ENCODE measurements at regions not wholly inside any gene's neighbourhood (a gene's known extent, or its start where the extent isn't known, plus 50 kb on each side); places are given as distances from the start of the nearest gene placed in this dataset.

- H3K4me2 ChIP-seq (ENCODE audit: insufficient read depth in 1 of 2, low read depth in 2 of 2, low read length in 2 of 2), result no peak overlapping the region
- no peak overlapping the region for H4K91ac ChIP-seq (replicated peaks; ENCODE audit: insufficient read length, low read length)
- H2BK12ac ChIP-seq (ENCODE audit: low read depth, low read length), result no peak overlapping the region
- FAIRE-seq (no peak), DNase-seq (ENCODE audit: low read depth in 1 of 2, low spot score in 2 of 2) (no peak)
- ChIA-PET CTCF (ENCODE audit: partially characterized antibody) (interaction anchor here (0.6 to 1.1 kb wide), 2 partner anchors 12 to 14 kb away, joined by 3 read pairs; no protein-coding TSS in a partner anchor), POLR2A (ENCODE audit: partially characterized antibody) (no interaction called here)
- H3K14ac ChIP-seq (ENCODE audit: insufficient read length), result no peak overlapping the region
- peaks cover 11% of the 10 kb centered on the region for H3K23me2 ChIP-seq (ENCODE audit: low read depth, low read length)
- H3K9me3 ChIP-seq (ENCODE audit: insufficient read depth in 2 of 2, low read depth in 1 of 2, low read length in 1 of 2), result 0 out of 4 replicates have a peak, but pooled peaks cover 0 to 4% of the 10 kb centered on the region in 2 experiments
- H4K5ac ChIP-seq (ENCODE audit: insufficient read length, low read depth, low read length), result no peak overlapping the region
- no peak overlapping the region for H3K18ac ChIP-seq (ENCODE audit: extremely low read depth, low read length)
- no peaks in the 10 kb centered on the region for H3K79me2 ChIP-seq (ENCODE audit: control insufficient read depth in 1 of 2, insufficient read depth in 2 of 2, low read length in 2 of 2)
- no peaks in the 10 kb centered on the region for H4K20me1 ChIP-seq (replicated peaks in 1 of 2; ENCODE audit: control insufficient read depth in 1 of 2, insufficient read depth in 2 of 2, low read length in 2 of 2)
- H2BK5ac ChIP-seq (ENCODE audit: low read depth, low read length), result no peak overlapping the region
- H3K9ac ChIP-seq (replicated peaks in 1 of 4; ENCODE audit: extremely low read depth in 1 of 4, low read depth in 3 of 4, low read length in 3 of 4), result no peak overlapping the region
- no peak overlapping the region for H2BK20ac ChIP-seq (ENCODE audit: low read length)
- no peak overlapping the region for H3K23ac ChIP-seq (ENCODE audit: insufficient read length)
- no peak overlapping the region for H2BK15ac ChIP-seq (ENCODE audit: low read length)
- H3K27ac ChIP-seq (ENCODE audit: low read depth, low read length), result no peak overlapping the region
- 87% methylated on average over 2 of the region's 2 CpGs; no CpG with 5 or more reads in 1 of the 2 experiments for WGBS, 2 experiments (ENCODE audit: extremely low coverage in 1 of 2, insufficient coverage in 1 of 2, insufficient read length in 1 of 2, insufficient replicate concordance in 2 of 2, low coverage in 1 of 2, low lambda C conversion rate in 2 of 2, missing lambda C conversion rate in 1 of 2)
- peaks cover 0 to 12% (median 6%) of the 10 kb centered on the region in 4 experiments; a peak in 3 of 7 replicates for H3K27me3 ChIP-seq (replicated peaks in 1 of 4; ENCODE audit: control insufficient read depth in 3 of 4, extremely low read depth in 1 of 4, insufficient read depth in 3 of 4, low read length in 3 of 4)
- H3K4ac ChIP-seq (replicated peaks; ENCODE audit: insufficient read length, low read depth, low read length), result no peak overlapping the region
- no peaks in the 10 kb centered on the region for H3K79me1 ChIP-seq (ENCODE audit: low read depth, low read length)
- H3K56ac ChIP-seq (replicated peaks; ENCODE audit: insufficient read length, low read depth, low read length), result no peak overlapping the region
- no peak overlapping the region for H3K4me3 ChIP-seq (ENCODE audit: extremely low read depth in 1 of 4, insufficient read depth in 2 of 4, low read depth in 3 of 4, low read length in 4 of 4)
- H3K36me3 ChIP-seq (ENCODE audit: control insufficient read depth in 2 of 4, insufficient read depth in 4 of 4, low read length in 3 of 4), result no peaks in the 10 kb centered on the region
- no peak overlapping the region for H2AK5ac ChIP-seq (ENCODE audit: low read depth, low read length)
- no peak overlapping the region for H4K8ac ChIP-seq (ENCODE audit: extremely low read depth, insufficient read depth, low read length)
- no peak overlapping the region for H2BK120ac ChIP-seq (replicated peaks; ENCODE audit: low read depth, low read length)
- H3K4me1 ChIP-seq (replicated peaks in 1 of 4; ENCODE audit: control insufficient read depth in 3 of 4, insufficient read depth in 4 of 4, low read length in 3 of 4), result peaks cover 0 to 4% (median 2%) of the 10 kb centered on the region in 4 experiments; a peak in 3 of 7 replicates
- H2AFZ ChIP-seq (ENCODE audit: low read length), result no peak overlapping the region
- TF ChIP-seq JUND (IDR thresholded peaks at IDR 0.05; ENCODE audit: low read length) (no peak), KDM4A (IDR thresholded peaks at IDR 0.05; ENCODE audit: low read depth, low read length, severe bottlenecking) (no peak), CHD2 (IDR thresholded peaks at IDR 0.05; ENCODE audit: low read length) (no peak), BACH1 (IDR thresholded peaks at IDR 0.05; ENCODE audit: low read length) (no peak), RNF2 (IDR thresholded peaks at IDR 0.05; ENCODE audit: borderline replicate concordance, low read depth, low read length, missing control alignments, poor library complexity, severe bottlenecking) (no peak), ZNF274 (IDR thresholded peaks at IDR 0.05; ENCODE audit: borderline replicate concordance, extremely low read depth, low read length) (no peak), CTBP2 (IDR thresholded peaks at IDR 0.05; ENCODE audit: borderline replicate concordance, insufficient read depth, insufficient read length, low read length) (no peak), ATF2 (IDR thresholded peaks at IDR 0.05; ENCODE audit: low read length) (no peak), CBX5 (IDR thresholded peaks at IDR 0.05; ENCODE audit: low read depth, low read length) (no peak), NANOG (IDR thresholded peaks at IDR 0.05; ENCODE audit: insufficient read depth, low read depth, low read length, poor library complexity, severe bottlenecking) (no peak), SP2 (IDR thresholded peaks at IDR 0.05; ENCODE audit: low read length) (no peak)
These were observed 99.7 kb upstream of the SERTAD2 start for GRCh38 chr2:64753399-64753798.

Measured in H1 (cell line).